Endothelial cell of umbilical vein (primary cell): ENCODE measurements at regions not wholly inside any gene's neighbourhood (a gene's known extent, or its start where the extent isn't known, plus 50 kb on each side); places are given as distances from the start of the nearest gene placed in this dataset.

Experiments used
- BruUV-seq: library from RNA; stranded (reverse); fragments of 400-500 nt; replicated peaks from 2 replicates; lab custom pipeline; 2021; lab: Mats Ljungman, UMichigan
- CTCF ChIA-PET: fragments of 300-600, 350-600 bp; sonication (Branson Sonifier 250); formaldehyde crosslinking; loops from one replicate; lab custom pipeline; 2021; ENCODE audit warnings: antibody characterized with exemption, inconsistent platforms; lab: Charles Lee
- POLR2A ChIA-PET: fragments of 300-600, 350-600 bp; sonication (Branson Sonifier 250); formaldehyde crosslinking; loops from one replicate; lab custom pipeline; 2021; ENCODE audit warnings: antibody characterized with exemption, inconsistent platforms; lab: Charles Lee
- DNase-seq: peaks from one replicate; pipeline ENCODE4 v3.0.0-alpha.2; 2011; ENCODE audit warnings: low read depth, low spot score
- FAIRE-seq: peaks from 2 replicates; lab custom pipeline; 2011; peaks lifted over from hg19 to GRCh38; lab: Jason Lieb, UNC
- H2AFZ ChIP-seq: 2 replicates; pipeline ENCODE4 v1.6.0; 2012; ENCODE audit warnings: low read depth, low read length, control low read depth, inconsistent platforms
- H3K27ac ChIP-seq: 2 replicates; pipeline ENCODE4 v1.5.1; 2011; ENCODE audit warnings: low read depth, mild to moderate bottlenecking, control low read depth, low read length, moderate library complexity; ENCODE audit not compliant: insufficient read depth
- H3K27me3 ChIP-seq, 2 experiments: 2 replicates each; pipeline versions ENCODE4 v1.6.0 to v1.6.1; 2011; ENCODE audit warnings: low read length in 2 of 2, mixed read lengths in 1 of 2; ENCODE audit not compliant: control insufficient read depth in 2 of 2, insufficient read depth in 2 of 2
- H3K36me3 ChIP-seq, 2 experiments: 2 replicates in 1 of 2; 3 replicates in 1 of 2; pipeline ENCODE4 v1.5.1; 2011; ENCODE audit warnings: low read length in 2 of 2, mild to moderate bottlenecking in 1 of 2, moderate library complexity in 1 of 2; ENCODE audit not compliant: control insufficient read depth in 2 of 2, insufficient read depth in 2 of 2; ENCODE audit errors: extremely low read depth in 1 of 2
- H3K4me1 ChIP-seq: 3 replicates; pipeline ENCODE4 v1.5.1; 2011; ENCODE audit warnings: mild to moderate bottlenecking, low read length; ENCODE audit not compliant: control insufficient read depth, insufficient read depth; ENCODE audit errors: extremely low read depth
- H3K4me2 ChIP-seq: 2 replicates; pipeline ENCODE4 v1.6.1; 2011; ENCODE audit warnings: low read length, control low read depth, mixed read lengths; ENCODE audit not compliant: insufficient read depth
- H3K4me3 ChIP-seq, 3 experiments: fragments of 200-600 bp in 1 of 3; sonication (generic), shearing (Covaris generic) in 1 of 3; replicated peaks in 1 of 3; 2 replicates each; pipeline ENCODE4 v1.5.1; 2011 to 2016; ENCODE audit warnings: control low read depth in 3 of 3, low read length in 3 of 3, mild to moderate bottlenecking in 2 of 3, inconsistent platforms in 1 of 3, low read depth in 1 of 3, moderate library complexity in 1 of 3; ENCODE audit not compliant: insufficient read depth in 1 of 3
- H3K79me2 ChIP-seq: 2 replicates; pipeline ENCODE4 v1.6.0; 2012; ENCODE audit warnings: low read length, inconsistent platforms; ENCODE audit not compliant: control insufficient read depth, insufficient read depth
- H3K9ac ChIP-seq: replicated peaks from 2 replicates; pipeline ENCODE3; 2011; ENCODE audit warnings: low read length, control low read depth; ENCODE audit not compliant: insufficient read depth; ENCODE audit errors: extremely low read depth
- H3K9me1 ChIP-seq: replicated peaks from 3 replicates; pipeline ENCODE4 v1.6.0; 2011; ENCODE audit warnings: mild to moderate bottlenecking, low read length; ENCODE audit not compliant: control insufficient read depth, insufficient read depth; ENCODE audit errors: extremely low read depth
- H3K9me3 ChIP-seq: replicated peaks from 2 replicates; pipeline ENCODE4 v1.5.1; 2012; ENCODE audit warnings: low read length, inconsistent platforms; ENCODE audit not compliant: control insufficient read depth, insufficient read depth
- H4K20me1 ChIP-seq: replicated peaks from 2 replicates; pipeline ENCODE3; 2011; ENCODE audit warnings: mild to moderate bottlenecking, low read length; ENCODE audit not compliant: control insufficient read depth, insufficient read depth; ENCODE audit errors: extremely low read depth
- EZH2 ChIP-seq: IDR thresholded peaks from 2 replicates; pipeline ENCODE4 v1.6.1; 2012; ENCODE audit warnings: borderline replicate concordance, low read depth, mild to moderate bottlenecking, moderate library complexity, low read length, inconsistent platforms; ENCODE audit not compliant: severe bottlenecking
- FOS ChIP-seq: IDR thresholded peaks from 2 replicates; pipeline ENCODE4 v1.6.1; 2011; ENCODE audit warnings: mild to moderate bottlenecking, low read length, moderate library complexity, borderline replicate concordance; ENCODE audit not compliant: insufficient read depth
- GATA2 ChIP-seq: IDR thresholded peaks from 2 replicates; pipeline ENCODE4 v1.7.0; 2011; ENCODE audit warnings: low read depth, mild to moderate bottlenecking, moderate library complexity, mixed read lengths, low read length; ENCODE audit not compliant: insufficient read length, insufficient read depth
- JUN ChIP-seq: IDR thresholded peaks from 2 replicates; pipeline ENCODE4 v1.6.1; 2011; ENCODE audit warnings: borderline replicate concordance, low read depth; ENCODE audit not compliant: insufficient read length, insufficient read depth
- MYC ChIP-seq: IDR thresholded peaks from one replicate; pipeline ENCODE4 v1.6.1; 2011; ENCODE audit warnings: mild to moderate bottlenecking, low read depth, low read length
- POLR2A ChIP-seq: IDR thresholded peaks from 2 replicates; pipeline ENCODE4 v1.6.1; 2012; ENCODE audit warnings: low read depth, mild to moderate bottlenecking, control low read depth, low read length
- POLR2AphosphoS5 ChIP-seq: IDR thresholded peaks from 2 replicates; pipeline ENCODE4 v1.6.1; 2012; ENCODE audit warnings: low read depth, mild to moderate bottlenecking, control low read depth, low read length, moderate library complexity; ENCODE audit not compliant: insufficient read depth
- dilution Hi-C: fragments of 300-500 bp; cut with MboI; formaldehyde crosslinking; loops from one replicate; pipeline ENCODE4 v1.15.0; 2019; ENCODE audit warnings: low sequenced_read_pairs; ENCODE audit not compliant: extremely low pct_ligation_motif_present
- intact Hi-C: fragments of 100-400 bp; cut with micrococcal nuclease; formaldehyde crosslinking; loops from one replicate; pipeline ENCODE4 v1.10.0; 2022
- TF ChIP-seq, protein P1 (sequence below): IDR thresholded peaks from 2 replicates; pipeline ENCODE4 v1.6.1; 2011; ENCODE audit not compliant: insufficient read depth, insufficient read length
- TF ChIP-seq, protein P2 (sequence below), 2 donors: IDR thresholded peaks; 1 replicate in 1 of 2; 2 replicates in 1 of 2; pipeline ENCODE4 v1.5.1; 2011; ENCODE audit warnings: low read length in 2 of 2, mild to moderate bottlenecking in 2 of 2, moderate library complexity in 2 of 2, control low read depth in 1 of 2, inconsistent platforms in 1 of 2, low read depth in 1 of 2; ENCODE audit not compliant: insufficient read depth in 1 of 2; ENCODE audit errors: extremely low read depth in 1 of 2

DNA sequence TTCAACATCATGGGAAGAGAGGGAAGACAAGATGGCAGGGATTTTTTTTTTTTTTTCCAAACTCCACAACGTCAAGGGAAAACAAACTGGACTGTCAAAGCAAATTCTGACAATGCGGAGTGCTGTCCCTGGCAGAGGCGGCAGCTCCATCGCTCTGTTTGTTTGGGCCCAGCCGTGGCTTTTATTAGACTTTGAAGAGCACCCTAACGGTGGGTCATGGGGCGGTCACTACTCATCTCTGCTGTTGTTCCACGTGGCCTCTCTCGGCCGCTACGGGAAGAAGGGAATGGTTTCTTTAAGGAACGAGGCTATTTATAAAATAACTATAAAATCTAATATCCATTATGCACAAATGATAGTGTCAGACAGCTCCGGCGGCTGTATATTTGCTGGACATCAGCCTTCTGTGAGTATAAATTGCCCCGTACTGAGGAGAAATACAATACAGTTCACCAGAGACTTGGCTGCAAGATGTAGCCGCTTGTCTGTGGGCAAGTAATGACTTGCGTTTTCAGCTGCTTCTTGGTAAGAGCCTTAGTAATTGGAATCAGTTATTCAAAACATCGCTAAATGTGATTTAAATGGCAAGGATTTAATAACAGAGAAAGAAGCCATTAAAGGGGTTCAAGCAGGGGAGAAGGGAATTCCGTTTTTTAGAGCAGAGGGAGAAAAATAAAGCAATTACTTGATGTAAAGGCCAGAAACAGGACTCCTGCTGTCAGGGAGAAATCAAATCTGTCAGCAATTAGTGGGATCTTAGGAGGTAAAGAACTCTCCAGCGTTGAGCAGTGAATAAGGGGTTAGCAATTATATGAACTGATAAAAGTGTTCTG lies 61.7 kb upstream of the RAB11FIP2 start:
- CTCF ChIA-PET, result no interaction called here
- Histone ChIP-seq H3K36me3 (no peaks in the 10 kb centered on the region), H3K79me2 (no peaks in the 10 kb centered on the region), H3K27ac (no peak overlapping the region), H3K9me1 (no peaks in the 10 kb centered on the region), H3K4me1 (no peaks in the 10 kb centered on the region), H3K27me3 (no peaks in the 10 kb centered on the region), H2AFZ (no peak overlapping the region), H3K9ac (no peak overlapping the region), H3K4me2 (no peak overlapping the region), H3K4me3 (no peak overlapping the region), H3K9me3 (no peaks in the 10 kb centered on the region), H4K20me1 (no peaks in the 10 kb centered on the region)
- dilution Hi-C loops, result no loop called here
- no peak for FAIRE-seq
- no TSS peak for BruUV-seq
- DNase-seq, result no peak
- TF ChIP-seq POLR2AphosphoS5, result no peak
- no peak for TF ChIP-seq GATA2
- no peak for TF ChIP-seq MYC
- TF ChIP-seq, protein P1, sequence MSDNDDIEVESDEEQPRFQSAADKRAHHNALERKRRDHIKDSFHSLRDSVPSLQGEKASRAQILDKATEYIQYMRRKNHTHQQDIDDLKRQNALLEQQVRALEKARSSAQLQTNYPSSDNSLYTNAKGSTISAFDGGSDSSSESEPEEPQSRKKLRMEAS, result no peak
- TF ChIP-seq, protein P2, sequence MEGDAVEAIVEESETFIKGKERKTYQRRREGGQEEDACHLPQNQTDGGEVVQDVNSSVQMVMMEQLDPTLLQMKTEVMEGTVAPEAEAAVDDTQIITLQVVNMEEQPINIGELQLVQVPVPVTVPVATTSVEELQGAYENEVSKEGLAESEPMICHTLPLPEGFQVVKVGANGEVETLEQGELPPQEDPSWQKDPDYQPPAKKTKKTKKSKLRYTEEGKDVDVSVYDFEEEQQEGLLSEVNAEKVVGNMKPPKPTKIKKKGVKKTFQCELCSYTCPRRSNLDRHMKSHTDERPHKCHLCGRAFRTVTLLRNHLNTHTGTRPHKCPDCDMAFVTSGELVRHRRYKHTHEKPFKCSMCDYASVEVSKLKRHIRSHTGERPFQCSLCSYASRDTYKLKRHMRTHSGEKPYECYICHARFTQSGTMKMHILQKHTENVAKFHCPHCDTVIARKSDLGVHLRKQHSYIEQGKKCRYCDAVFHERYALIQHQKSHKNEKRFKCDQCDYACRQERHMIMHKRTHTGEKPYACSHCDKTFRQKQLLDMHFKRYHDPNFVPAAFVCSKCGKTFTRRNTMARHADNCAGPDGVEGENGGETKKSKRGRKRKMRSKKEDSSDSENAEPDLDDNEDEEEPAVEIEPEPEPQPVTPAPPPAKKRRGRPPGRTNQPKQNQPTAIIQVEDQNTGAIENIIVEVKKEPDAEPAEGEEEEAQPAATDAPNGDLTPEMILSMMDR (IDR thresholded peaks at IDR 0.05; ENCODE audit: extremely low read depth in 1 of 2, insufficient read depth in 1 of 2, low read depth in 1 of 2, low read length in 2 of 2), result no peak
- no peak for TF ChIP-seq EZH2
- TF ChIP-seq JUN, result no peak
- TF ChIP-seq FOS, result no peak
- no peak for TF ChIP-seq POLR2A
- POLR2A ChIA-PET, result no interaction called here
- intact Hi-C loops, result no loop called here
